HepG2 (cell line): ENCODE measurements at regions not wholly inside any gene's neighbourhood (a gene's known extent, or its start where the extent isn't known, plus 50 kb on each side); places are given as distances from the start of the nearest gene placed in this dataset.

Source experiments
- ATAC-seq: fragments of 200-7000 bp; cut with Tn5 transposase; 3 replicates; pipeline ENCODE4 v1.9.1; 2020; ENCODE audit warnings: mild to moderate bottlenecking, moderate library complexity
- BruUV-seq: library from RNA; stranded (reverse); fragments of 400-500 nt; replicated peaks from 2 replicates; lab custom pipeline; 2021; lab: Mats Ljungman, UMichigan
- CTCF ChIA-PET: fragments of 300-600 bp; formaldehyde crosslinking; extraction: SDS; loops from one replicate; lab custom pipeline; 2021; ENCODE audit warnings: low total read pairs, inconsistent platforms, low intra/inter-chr PET ratio; lab: Yijun Ruan, JAX
- POLR2A ChIA-PET: fragments of 350-600 bp; sonication (Branson Sonifier 250); formaldehyde crosslinking; loops from one replicate; lab custom pipeline; 2020; ENCODE audit warnings: antibody characterized with exemption, inconsistent platforms; lab: Yijun Ruan, JAX
- DNase-seq: peaks from one replicate; pipeline ENCODE4 v3.0.0-alpha.2; 2015; ENCODE audit warnings: low spot score
- FAIRE-seq: peaks from 3 replicates; lab custom pipeline; 2011; peaks lifted over from hg19 to GRCh38; lab: Jason Lieb, UNC
- H2AFZ ChIP-seq: one replicate; pipeline ENCODE4 v1.6.1; 2011; ENCODE audit warnings: low read length, inconsistent platforms
- H3K27ac ChIP-seq: fragments of 300-600 bp; 3 replicates; pipeline ENCODE4 v1.8.0; 2011; ENCODE audit warnings: mixed run types, mild to moderate bottlenecking, mixed read lengths, low read length, inconsistent platforms; ENCODE audit not compliant: insufficient read depth; ENCODE audit errors: extremely low read length
- H3K27me3 ChIP-seq, 2 experiments: fragments of 200-600 bp in 1 of 2; 2 replicates in 1 of 2; 3 replicates in 1 of 2; pipeline versions ENCODE4 v1.6.0 to v1.8.0; 2011; ENCODE audit warnings: low read length in 2 of 2, mild to moderate bottlenecking in 2 of 2, moderate library complexity in 2 of 2, inconsistent platforms in 1 of 2; ENCODE audit not compliant: insufficient read depth in 2 of 2, control insufficient read depth in 1 of 2
- H3K36me3 ChIP-seq, 2 experiments: fragments of 200-600 bp in 1 of 2; replicated peaks in 1 of 2; 2 replicates in 1 of 2; 3 replicates in 1 of 2; pipeline versions ENCODE4 v1.5.1 to v1.8.0; 2011; ENCODE audit warnings: low read length in 2 of 2, inconsistent platforms in 1 of 2; ENCODE audit not compliant: insufficient read depth in 2 of 2, control insufficient read depth in 1 of 2
- H3K4me1 ChIP-seq: 2 replicates; pipeline ENCODE4 v1.5.1; 2012; ENCODE audit warnings: low read length, inconsistent platforms; ENCODE audit not compliant: insufficient read depth
- H3K4me2 ChIP-seq: 2 replicates; pipeline ENCODE4 v1.6.0; 2011; ENCODE audit warnings: low read depth, low read length, inconsistent platforms
- H3K4me3 ChIP-seq, 3 experiments: fragments of 200-600 bp in 1 of 3; sonication (generic), shearing (Covaris generic) in 1 of 3; replicated peaks in 1 of 3; 2 replicates each; pipeline ENCODE4 v1.5.1; 2011 to 2016; ENCODE audit warnings: low read length in 3 of 3, inconsistent platforms in 2 of 3, low read depth in 2 of 3, mild to moderate bottlenecking in 2 of 3, control low read depth in 1 of 3, mixed read lengths in 1 of 3; ENCODE audit not compliant: insufficient read depth in 1 of 3
- H3K79me2 ChIP-seq: one replicate; pipeline ENCODE4 v1.6.1; 2011; ENCODE audit warnings: low read length, inconsistent platforms; ENCODE audit not compliant: insufficient read depth
- H3K9ac ChIP-seq: 2 replicates; pipeline ENCODE4 v1.6.0; 2011; ENCODE audit warnings: mild to moderate bottlenecking, low read depth, low read length, inconsistent platforms; ENCODE audit not compliant: insufficient read depth
- H3K9me3 ChIP-seq: 2 replicates; pipeline ENCODE4 v1.5.1; 2012; ENCODE audit warnings: mild to moderate bottlenecking, low read length
- H4K20me1 ChIP-seq: 2 replicates; pipeline ENCODE4 v1.6.0; 2011; ENCODE audit warnings: inconsistent platforms, mild to moderate bottlenecking, low read length, moderate library complexity; ENCODE audit not compliant: insufficient read depth
- ARNT2 ChIP-seq: sonication (generic); formaldehyde crosslinking; IDR thresholded peaks from 2 replicates; pipeline ENCODE4 v1.8.0; 2022; ENCODE audit warnings: mild to moderate bottlenecking, low read depth, missing genetic modification reagents, moderate library complexity
- FOXO1 ChIP-seq: sonication (generic); formaldehyde crosslinking; IDR thresholded peaks from 2 replicates; pipeline ENCODE4 v1.4.0; 2020; ENCODE audit warnings: missing genetic modification reagents
- PAWR ChIP-seq: sonication (generic); formaldehyde crosslinking; IDR thresholded peaks from 2 replicates; pipeline ENCODE4 v1.4.0; 2020; ENCODE audit warnings: missing genetic modification reagents, mild to moderate bottlenecking, borderline replicate concordance
- ZFP1 ChIP-seq: IDR thresholded peaks from 2 replicates; pipeline ENCODE4 v1.6.1; 2016
- ZNF30 ChIP-seq: sonication (generic); formaldehyde crosslinking; IDR thresholded peaks from 2 replicates; pipeline ENCODE4 v1.5.0; 2020; ENCODE audit warnings: mild to moderate bottlenecking, missing genetic modification reagents
- ZNF543 ChIP-seq: sonication (generic); formaldehyde crosslinking; IDR thresholded peaks from 2 replicates; pipeline ENCODE4 v1.4.0; 2020; ENCODE audit warnings: mild to moderate bottlenecking, missing genetic modification reagents
- ZNF605 ChIP-seq: sonication (generic); formaldehyde crosslinking; IDR thresholded peaks from 2 replicates; pipeline ENCODE4 v1.8.0; 2022; ENCODE audit warnings: mild to moderate bottlenecking, missing genetic modification reagents
- ZNF75D ChIP-seq: sonication (generic); formaldehyde crosslinking; IDR thresholded peaks from 2 replicates; pipeline ENCODE4 v1.8.1; 2023; ENCODE audit warnings: missing genetic modification reagents, mild to moderate bottlenecking, borderline replicate concordance
- WGBS: methylation state at CpG from one replicate; pipeline ENCODE4 v1.1.6; 2017; ENCODE audit warnings: low lambda C conversion rate; 5-methylcytosine and 5-hydroxymethylcytosine counted together
- in situ Hi-C: cut with HindIII; loops from 2 replicates; pipeline ENCODE4 v1.10.0; 2017; ENCODE audit warnings: low pct_unique_long_range_greater_than_20kb; ENCODE audit not compliant: extremely low pct_ligation_motif_present
- intact Hi-C: fragments of 100-400 bp; cut with micrococcal nuclease; formaldehyde crosslinking; loops from one replicate; pipeline ENCODE4 v1.10.0; 2022; ENCODE audit not compliant: unreplicated experiment
- TF ChIP-seq, protein P1 (sequence below): sonication (generic); formaldehyde crosslinking; IDR thresholded peaks from 2 replicates; pipeline ENCODE4 v1.4.0; 2020; ENCODE audit warnings: missing genetic modification reagents, borderline replicate concordance

DNA sequence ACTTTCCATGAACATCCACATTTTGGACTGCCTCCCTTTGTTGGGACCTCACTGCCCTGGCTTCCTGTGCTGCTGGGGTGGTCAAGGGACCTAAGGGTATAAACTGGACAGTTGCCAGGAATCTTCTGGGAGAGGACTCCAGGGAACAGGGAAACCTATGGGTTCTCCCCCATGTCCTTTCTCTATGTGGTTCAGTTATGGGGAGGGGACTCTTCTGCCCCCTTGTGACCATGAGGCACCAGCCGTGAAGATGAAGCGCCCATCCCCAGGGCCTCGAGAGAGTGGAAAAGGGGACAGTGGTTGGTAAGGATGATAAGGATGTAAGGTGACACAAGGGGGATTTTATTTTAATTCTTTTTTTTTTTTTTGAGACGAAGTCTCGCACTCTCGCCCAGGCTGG lies 177.0 kb upstream of the TMEM132C start:
- Histone ChIP-seq H3K9me3 (no peaks in the 10 kb centered on the region), H3K79me2 (no peaks in the 10 kb centered on the region), H4K20me1 (no peaks in the 10 kb centered on the region), H3K36me3 (no peaks in the 10 kb centered on the region), H2AFZ (no peak overlapping the region), H3K27me3 (peaks cover 0 to 7% of the 10 kb centered on the region in 2 experiments; a peak in 1 of 5 replicates), H3K4me1 (no peaks in the 10 kb centered on the region), H3K4me2 (no peak overlapping the region), H3K4me3 (no peak overlapping the region), H3K27ac (no peak overlapping the region), H3K9ac (no peak overlapping the region)
- ChIA-PET POLR2A (no interaction called here), CTCF (no interaction called here)
- FAIRE-seq (no peak), ATAC-seq (no peak), DNase-seq (no peak)
- BruUV-seq = no TSS peak
- WGBS = 46% methylated on average over 6 of the region's 6 CpGs
- intact Hi-C loops = no loop called here
- in situ Hi-C loops = no loop called here
- TF ChIP-seq ZNF543 (CRISPR knock-in tag) (no peak), ZNF605 (CRISPR knock-in tag) (no peak), ZFP1 (CRISPR knock-in tag) (no peak)
- TF ChIP-seq, protein P1, sequence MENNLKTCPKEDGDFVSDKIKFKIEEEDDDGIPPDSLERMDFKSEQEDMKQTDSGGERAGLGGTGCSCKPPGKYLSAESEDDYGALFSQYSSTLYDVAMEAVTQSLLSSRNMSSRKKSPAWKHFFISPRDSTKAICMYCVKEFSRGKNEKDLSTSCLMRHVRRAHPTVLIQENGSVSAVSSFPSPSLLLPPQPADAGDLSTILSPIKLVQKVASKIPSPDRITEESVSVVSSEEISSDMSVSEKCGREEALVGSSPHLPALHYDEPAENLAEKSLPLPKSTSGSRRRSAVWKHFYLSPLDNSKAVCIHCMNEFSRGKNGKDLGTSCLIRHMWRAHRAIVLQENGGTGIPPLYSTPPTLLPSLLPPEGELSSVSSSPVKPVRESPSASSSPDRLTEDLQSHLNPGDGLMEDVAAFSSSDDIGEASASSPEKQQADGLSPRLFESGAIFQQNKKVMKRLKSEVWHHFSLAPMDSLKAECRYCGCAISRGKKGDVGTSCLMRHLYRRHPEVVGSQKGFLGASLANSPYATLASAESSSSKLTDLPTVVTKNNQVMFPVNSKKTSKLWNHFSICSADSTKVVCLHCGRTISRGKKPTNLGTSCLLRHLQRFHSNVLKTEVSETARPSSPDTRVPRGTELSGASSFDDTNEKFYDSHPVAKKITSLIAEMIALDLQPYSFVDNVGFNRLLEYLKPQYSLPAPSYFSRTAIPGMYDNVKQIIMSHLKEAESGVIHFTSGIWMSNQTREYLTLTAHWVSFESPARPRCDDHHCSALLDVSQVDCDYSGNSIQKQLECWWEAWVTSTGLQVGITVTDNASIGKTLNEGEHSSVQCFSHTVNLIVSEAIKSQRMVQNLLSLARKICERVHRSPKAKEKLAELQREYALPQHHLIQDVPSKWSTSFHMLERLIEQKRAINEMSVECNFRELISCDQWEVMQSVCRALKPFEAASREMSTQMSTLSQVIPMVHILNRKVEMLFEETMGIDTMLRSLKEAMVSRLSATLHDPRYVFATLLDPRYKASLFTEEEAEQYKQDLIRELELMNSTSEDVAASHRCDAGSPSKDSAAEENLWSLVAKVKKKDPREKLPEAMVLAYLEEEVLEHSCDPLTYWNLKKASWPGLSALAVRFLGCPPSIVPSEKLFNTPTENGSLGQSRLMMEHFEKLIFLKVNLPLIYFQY (CRISPR knock-in tag) = no peak

DNA sequence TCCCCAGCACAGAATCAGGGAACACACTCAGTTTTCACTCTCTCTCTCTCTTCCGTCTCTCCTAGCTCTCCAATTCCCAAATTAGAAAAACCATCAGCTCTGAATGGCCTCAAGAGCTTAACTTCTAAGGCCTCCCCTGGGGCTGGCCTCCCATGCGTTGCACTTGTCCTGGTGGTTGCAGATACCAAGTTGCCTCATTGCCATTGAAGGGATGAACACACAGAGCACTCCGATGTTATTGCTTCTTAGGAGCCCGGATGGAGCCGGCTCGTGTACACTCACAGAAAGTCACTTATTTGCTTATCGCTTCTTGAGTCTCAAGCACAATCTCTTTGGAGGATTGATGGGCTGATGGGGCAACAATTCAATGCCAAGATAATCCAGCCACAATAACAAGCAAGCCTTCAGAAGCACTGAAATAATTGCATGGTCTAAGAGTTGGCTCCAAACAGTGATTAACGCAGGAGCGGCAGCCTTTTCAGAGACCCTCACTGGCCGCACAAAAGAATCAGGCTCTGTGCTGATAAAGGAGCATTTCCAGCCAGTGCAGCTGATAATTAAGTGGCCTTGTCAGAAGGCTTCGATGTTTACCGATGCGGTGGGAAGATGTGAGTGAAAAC lies 175.8 kb upstream of the TMEM132C start:
- in situ Hi-C loops = no loop called here
- no peak overlapping the region for H2AFZ ChIP-seq
- ChIA-PET CTCF (no interaction called here), POLR2A (no interaction called here)
- H3K79me2 ChIP-seq = no peaks in the 10 kb centered on the region
- no TSS peak for BruUV-seq
- no peak overlapping the region for H3K4me2 ChIP-seq
- FAIRE-seq (no peak), DNase-seq (no peak), ATAC-seq (no peak)
- intact Hi-C loops = no loop called here
- no peaks in the 10 kb centered on the region for H3K36me3 ChIP-seq
- H3K27ac ChIP-seq = no peak overlapping the region
- no peak overlapping the region for H3K4me3 ChIP-seq
- no peaks in the 10 kb centered on the region for H3K9me3 ChIP-seq
- TF ChIP-seq ARNT2 (CRISPR knock-in tag) (no peak), FOXO1 (CRISPR knock-in tag) (no peak), PAWR (CRISPR knock-in tag) (no peak), ZNF30 (CRISPR knock-in tag) (no peak), ZNF75D (CRISPR knock-in tag) (no peak)
- H3K27me3 ChIP-seq = peaks cover 0 to 7% of the 10 kb centered on the region in 2 experiments; a peak in 1 of 5 replicates
- 2% methylated on average over 13 of the region's 13 CpGs for WGBS
- H3K9ac ChIP-seq = no peak overlapping the region
- H3K4me1 ChIP-seq = no peaks in the 10 kb centered on the region
- H4K20me1 ChIP-seq = no peaks in the 10 kb centered on the region
